ENCODE measurements at regions not wholly inside any gene's neighbourhood (a gene's known extent, or its start where the extent isn't known, plus 50 kb on each side); places are given as distances from the start of the nearest gene placed in this dataset.

DNA sequence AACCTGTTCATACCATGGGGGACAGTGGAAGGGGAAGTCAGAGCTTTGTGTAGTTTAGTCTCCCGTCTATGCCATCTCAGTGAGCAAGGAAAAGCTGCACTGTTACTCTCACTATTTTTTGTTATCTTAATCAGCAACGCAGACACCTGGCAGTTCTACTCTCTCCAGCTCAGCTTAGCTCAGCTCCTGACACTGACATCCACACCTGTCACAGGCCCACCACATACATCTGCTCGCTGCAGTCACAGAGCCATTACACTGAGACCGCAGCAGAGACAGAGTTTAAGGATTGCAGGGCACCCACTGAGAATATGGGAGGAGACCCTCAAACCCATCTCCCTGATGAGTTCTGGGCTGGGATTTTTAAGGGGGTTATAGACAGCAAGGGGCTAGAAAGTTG lies 257.3 kb upstream of the AKR1E2 start:
- TF ChIP-seq ZNF138 (CRISPR knock-in tag; conservative IDR thresholded peaks at IDR 0.05) (no peak), CREB1 (CRISPR knock-in tag; IDR thresholded peaks at IDR 0.05) (no peak), SP1 (CRISPR knock-in tag; conservative IDR thresholded peaks at IDR 0.05) (no peak), NR1H2 (CRISPR knock-in tag; IDR thresholded peaks at IDR 0.05) (no peak), ELF4 (CRISPR knock-in tag; IDR thresholded peaks at IDR 0.05; ENCODE audit: low read depth) (no peak)
- TF ChIP-seq, protein P1, sequence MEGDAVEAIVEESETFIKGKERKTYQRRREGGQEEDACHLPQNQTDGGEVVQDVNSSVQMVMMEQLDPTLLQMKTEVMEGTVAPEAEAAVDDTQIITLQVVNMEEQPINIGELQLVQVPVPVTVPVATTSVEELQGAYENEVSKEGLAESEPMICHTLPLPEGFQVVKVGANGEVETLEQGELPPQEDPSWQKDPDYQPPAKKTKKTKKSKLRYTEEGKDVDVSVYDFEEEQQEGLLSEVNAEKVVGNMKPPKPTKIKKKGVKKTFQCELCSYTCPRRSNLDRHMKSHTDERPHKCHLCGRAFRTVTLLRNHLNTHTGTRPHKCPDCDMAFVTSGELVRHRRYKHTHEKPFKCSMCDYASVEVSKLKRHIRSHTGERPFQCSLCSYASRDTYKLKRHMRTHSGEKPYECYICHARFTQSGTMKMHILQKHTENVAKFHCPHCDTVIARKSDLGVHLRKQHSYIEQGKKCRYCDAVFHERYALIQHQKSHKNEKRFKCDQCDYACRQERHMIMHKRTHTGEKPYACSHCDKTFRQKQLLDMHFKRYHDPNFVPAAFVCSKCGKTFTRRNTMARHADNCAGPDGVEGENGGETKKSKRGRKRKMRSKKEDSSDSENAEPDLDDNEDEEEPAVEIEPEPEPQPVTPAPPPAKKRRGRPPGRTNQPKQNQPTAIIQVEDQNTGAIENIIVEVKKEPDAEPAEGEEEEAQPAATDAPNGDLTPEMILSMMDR (IDR thresholded peaks at IDR 0.05): no peak
